K562 (cell line): ENCODE measurements at regions not wholly inside any gene's neighbourhood (a gene's known extent, or its start where the extent isn't known, plus 50 kb on each side); places are given as distances from the start of the nearest gene placed in this dataset.

Experiments
- ATAC-seq: fragments of 200-7000 bp; cut with Tn5 transposase; 3 replicates; pipeline ENCODE4 v1.9.1; 2020; ENCODE audit warnings: moderate library complexity
- BruUV-seq: library from RNA; stranded (reverse); fragments of 400-500 nt; replicated peaks from 2 replicates; lab custom pipeline; 2021; lab: Mats Ljungman, UMichigan
- CTCF ChIA-PET: fragments of 300-600 bp; formaldehyde crosslinking; extraction: SDS; loops from one replicate; lab custom pipeline; 2021; ENCODE audit warnings: low intra/inter-chr PET ratio; lab: Yijun Ruan, JAX
- POLR2A ChIA-PET: fragments of 300-600, 350-650 bp; sonication (Branson Sonifier 250); formaldehyde crosslinking; extraction: SDS; loops from one replicate; lab custom pipeline; 2021; ENCODE audit warnings: antibody characterized with exemption, inconsistent platforms; lab: Yijun Ruan, JAX
- DNase-seq, 4 experiments: peaks; one replicate each; pipeline versions ENCODE4 v3.0.0 to v3.0.0-alpha.2; 2011 to 2018; ENCODE audit warnings: low spot score in 3 of 4, mixed read lengths in 3 of 4; ENCODE audit errors: extremely low read depth in 1 of 4
- FAIRE-seq: peaks from 2 replicates; lab custom pipeline; 2011; peaks lifted over from hg19 to GRCh38; lab: Jason Lieb, UNC
- H2AFZ ChIP-seq: 2 replicates; pipeline ENCODE4 v1.6.0; 2011; ENCODE audit warnings: low read depth, low read length, control low read depth, inconsistent platforms
- H3K27ac ChIP-seq: fragments of 200-600 bp; 3 replicates; pipeline ENCODE4 v1.8.0; 2011; ENCODE audit warnings: low read depth, mild to moderate bottlenecking, control low read depth, inconsistent platforms, low read length, moderate library complexity, mixed read lengths; ENCODE audit errors: extremely low read depth
- H3K27me3 ChIP-seq, 2 experiments: fragments of 300-600 bp in 1 of 2; 2 replicates in 1 of 2; 3 replicates in 1 of 2; pipeline versions ENCODE4 v1.6.0 to v1.8.0; 2011; ENCODE audit warnings: inconsistent platforms in 2 of 2, low read length in 2 of 2, mild to moderate bottlenecking in 1 of 2, mixed read lengths in 1 of 2, moderate library complexity in 1 of 2; ENCODE audit not compliant: control insufficient read depth in 2 of 2, insufficient read depth in 2 of 2
- H3K36me3 ChIP-seq: fragments of 300-600 bp; 3 replicates; pipeline ENCODE4 v1.8.0; 2011; ENCODE audit warnings: mild to moderate bottlenecking, low read length, inconsistent platforms; ENCODE audit not compliant: control insufficient read depth, insufficient read depth
- H3K4me1 ChIP-seq, 2 experiments: fragments of 200-600 bp in 1 of 2; replicated peaks in 1 of 2; 2 replicates in 1 of 2; 3 replicates in 1 of 2; pipeline versions ENCODE4 v1.5.1 to v1.8.0; 2011; ENCODE audit warnings: inconsistent platforms in 2 of 2, low read length in 2 of 2, mild to moderate bottlenecking in 1 of 2, mixed read lengths in 1 of 2, moderate library complexity in 1 of 2; ENCODE audit not compliant: control insufficient read depth in 2 of 2, insufficient read depth in 2 of 2
- H3K4me2 ChIP-seq: 2 replicates; pipeline ENCODE4 v1.6.1; 2011; ENCODE audit warnings: low read length, control low read depth, inconsistent platforms, mixed read lengths; ENCODE audit not compliant: insufficient read depth
- H3K4me3 ChIP-seq: fragments of 200-600 bp; sonication (generic), shearing (Covaris generic); 2 replicates; pipeline ENCODE4 v1.5.1; 2016; ENCODE audit warnings: control low read depth, inconsistent platforms
- H3K79me2 ChIP-seq: fragments of 200-600 bp; 3 replicates; pipeline ENCODE4 v1.8.0; 2011; ENCODE audit warnings: low read length, inconsistent platforms; ENCODE audit not compliant: control insufficient read depth, insufficient read depth
- H3K9ac ChIP-seq, 2 experiments: 2 replicates each; pipeline versions ENCODE4 v1.6.0 to v1.6.1; 2011; ENCODE audit warnings: low read depth in 2 of 2, low read length in 2 of 2, control low read depth in 1 of 2, inconsistent platforms in 1 of 2, mild to moderate bottlenecking in 1 of 2, mixed read lengths in 1 of 2; ENCODE audit not compliant: insufficient read depth in 1 of 2
- H3K9me1 ChIP-seq: one replicate; pipeline ENCODE4 v1.6.0; 2011; ENCODE audit warnings: inconsistent platforms, mild to moderate bottlenecking, low read length, moderate library complexity; ENCODE audit not compliant: control insufficient read depth, insufficient read depth
- H3K9me3 ChIP-seq: replicated peaks from 2 replicates; pipeline ENCODE4 v1.5.1; 2011; ENCODE audit warnings: low read depth, low read length, inconsistent platforms; ENCODE audit not compliant: control insufficient read depth, insufficient read depth
- H4K20me1 ChIP-seq: replicated peaks from 2 replicates; pipeline ENCODE4 v1.6.1; 2011; ENCODE audit warnings: low read length, inconsistent platforms, mixed read lengths; ENCODE audit not compliant: control insufficient read depth, insufficient read depth
- ARID3A ChIP-seq: IDR thresholded peaks from 2 replicates; pipeline ENCODE4 v1.6.1; 2012; ENCODE audit warnings: low read depth, low read length, improper control_type of control experiment, borderline replicate concordance
- CC2D1A ChIP-seq: fragments of 450-650 bp; IDR thresholded peaks from 2 replicates; pipeline ENCODE4 v1.6.1; 2017; ENCODE audit warnings: mild to moderate bottlenecking
- E2F5 ChIP-seq: sonication (generic); formaldehyde crosslinking; IDR thresholded peaks from 2 replicates; pipeline ENCODE4 v1.8.0; 2022; ENCODE audit warnings: mild to moderate bottlenecking, missing genetic modification reagents
- FOSL1 ChIP-seq: fragments of 200-800 bp; sonication (Bioruptor generic); conservative IDR thresholded peaks from 2 replicates; pipeline ENCODE4 v1.6.1; 2016; ENCODE audit warnings: missing genetic modification characterization, missing compliant biosample characterization
- HDGF ChIP-seq: fragments of 450-650 bp; IDR thresholded peaks from 2 replicates; pipeline ENCODE4 v1.6.1; 2016
- KLF6 ChIP-seq: fragments of 250-450 bp; sonication (Bioruptor Pico); IDR thresholded peaks from 2 replicates; pipeline ENCODE4 v1.4.0; 2020; ENCODE audit warnings: mild to moderate bottlenecking, moderate library complexity, borderline replicate concordance
- NFIC ChIP-seq: fragments of 450-650 bp; IDR thresholded peaks from 2 replicates; pipeline ENCODE4 v1.6.1; 2017; ENCODE audit warnings: mild to moderate bottlenecking, inconsistent platforms
- PHF8 ChIP-seq: fragments of 200-600 bp; sonication (generic); IDR thresholded peaks from 2 replicates; pipeline ENCODE4 v1.6.1; 2012; ENCODE audit warnings: mixed run types, mild to moderate bottlenecking, inconsistent platforms, low read length, moderate library complexity, borderline replicate concordance
- SNRNP70 ChIP-seq: fragments of 200-400 bp; formaldehyde crosslinking; optimal IDR thresholded peaks from 2 replicates; pipeline ENCODE3; 2017; ENCODE audit warnings: low read depth, low read length
- SREBF2 ChIP-seq: sonication (generic); formaldehyde crosslinking; IDR thresholded peaks from 2 replicates; pipeline ENCODE4 v1.4.0; 2020; ENCODE audit warnings: mild to moderate bottlenecking, missing genetic modification reagents
- ZFX ChIP-seq: sonication (generic); formaldehyde crosslinking; IDR thresholded peaks from 2 replicates; pipeline ENCODE4 v1.8.0; 2022; ENCODE audit warnings: mild to moderate bottlenecking, missing genetic modification reagents, moderate library complexity
- ZNF277 ChIP-seq: fragments of 250-450 bp; sonication (Bioruptor Pico); IDR thresholded peaks from 2 replicates; pipeline ENCODE4 v1.8.0; 2022; ENCODE audit warnings: inconsistent platforms, mild to moderate bottlenecking, moderate library complexity, borderline replicate concordance
- ZNF583 ChIP-seq: fragments of 250-450 bp; sonication (Bioruptor Pico); IDR thresholded peaks from 2 replicates; pipeline ENCODE4 v1.4.0; 2020
- ZNF668 ChIP-seq: fragments of 250-450 bp; sonication (Bioruptor Pico); IDR thresholded peaks from 2 replicates; pipeline ENCODE4 v1.8.0; 2022; ENCODE audit warnings: mild to moderate bottlenecking, inconsistent platforms
- WGBS: fragments of 100-300 bp; shearing (Covaris generic); methylation state at CpG from one replicate; pipeline ENCODE4 v1.1.6; 2016; ENCODE audit warnings: low coverage, mixed read lengths; ENCODE audit not compliant: insufficient coverage; ENCODE audit errors: missing lambda C conversion rate; 5-methylcytosine and 5-hydroxymethylcytosine counted together
- in situ Hi-C: fragments of 300-500 bp; cut with MboI; formaldehyde crosslinking; loops from 4 replicates; pipeline ENCODE4 v1.15.0; 2018; ENCODE audit warnings: inconsistent platforms, mixed read lengths
- intact Hi-C: fragments of 100-400 bp; cut with micrococcal nuclease; formaldehyde crosslinking; loops from 2 replicates; pipeline ENCODE4 v1.14.2; 2022

- TF ChIP-seq PHF8 (no peak), NFIC (no peak), SREBF2 (CRISPR knock-in tag) (no peak), SNRNP70 (no peak), ZNF668 (CRISPR knock-in tag) (no peak)
- intact Hi-C loops, result loop anchor here (5.0 kb wide), 1 partner anchor 45 kb away; no protein-coding TSS in a partner anchor
- H3K4me1 ChIP-seq, result peaks cover 0 to 2% of the 10 kb centered on the region in 2 experiments; a peak in 4 of 5 replicates
- no peak overlapping the region for H3K4me2 ChIP-seq
- no peaks in the 10 kb centered on the region for H3K36me3 ChIP-seq
- no peaks in the 10 kb centered on the region for H4K20me1 ChIP-seq
- H3K79me2 ChIP-seq, result no peaks in the 10 kb centered on the region
- no peak overlapping the region for H3K27ac ChIP-seq
- no TSS peak for BruUV-seq
- ATAC-seq, result no peak
- in situ Hi-C loops, result no loop called here
- FAIRE-seq, result no peak
- ChIA-PET CTCF (no interaction called here), POLR2A (no interaction called here)
- no peak overlapping the region for H3K9ac ChIP-seq
- no peaks in the 10 kb centered on the region for H3K27me3 ChIP-seq
- H3K9me1 ChIP-seq, result no peaks in the 10 kb centered on the region
- no peak overlapping the region for H3K4me3 ChIP-seq
- no peaks in the 10 kb centered on the region for H3K9me3 ChIP-seq
- 31% methylated on average over 5 of the region's 9 CpGs for WGBS
- DNase-seq, result no peak
- H2AFZ ChIP-seq, result no peak overlapping the region
Measured at GRCh38 chr18:70426818-70427217, 138.0 kb downstream of the SOCS6 start.

GRCh38 chr18:70425236-70425635 is 136.4 kb downstream of the SOCS6 start:
- H3K9me1 ChIP-seq, result no peaks in the 10 kb centered on the region
- DNase-seq, result no peak
- H3K4me3 ChIP-seq, result no peak overlapping the region
- H3K79me2 ChIP-seq, result no peaks in the 10 kb centered on the region
- no peak overlapping the region for H3K4me2 ChIP-seq
- 8% methylated on average over 3 of the region's 3 CpGs for WGBS
- H3K9me3 ChIP-seq, result no peaks in the 10 kb centered on the region
- H3K36me3 ChIP-seq, result no peaks in the 10 kb centered on the region
- no peak for FAIRE-seq
- H3K27me3 ChIP-seq, result no peaks in the 10 kb centered on the region
- H3K9ac ChIP-seq, result no peak overlapping the region
- in situ Hi-C loops, result no loop called here
- no peaks in the 10 kb centered on the region for H4K20me1 ChIP-seq
- peaks cover 0 to 2% of the 10 kb centered on the region in 2 experiments; a peak in 4 of 5 replicates for H3K4me1 ChIP-seq
- H3K27ac ChIP-seq, result no peak overlapping the region
- intact Hi-C loops, result loop anchor here (5.0 kb wide), 1 partner anchor 43 kb away; no protein-coding TSS in a partner anchor
- CTCF ChIA-PET, result no interaction called here
- BruUV-seq, result no TSS peak
- ATAC-seq, result no peak
- POLR2A ChIA-PET, result no interaction called here
- no peak overlapping the region for H2AFZ ChIP-seq
- TF ChIP-seq HDGF (no peak), E2F5 (CRISPR knock-in tag) (no peak), ZNF583 (CRISPR knock-in tag) (no peak), ARID3A (no peak), FOSL1 (tag) (no peak), KLF6 (CRISPR knock-in tag) (no peak), ZNF277 (CRISPR knock-in tag) (no peak), CC2D1A (no peak), ZFX (no peak)
